GM20000 (cell line): ENCODE measurements at regions not wholly inside any gene's neighbourhood (a gene's known extent, or its start where the extent isn't known, plus 50 kb on each side); places are given as distances from the start of the nearest gene placed in this dataset.

Experiments
- DNase-seq: peaks from one replicate; pipeline ENCODE4 v3.0.0; 2012; ENCODE audit warnings: low spot score
- CTCF ChIP-seq: IDR thresholded peaks from 2 replicates; pipeline ENCODE4 v1.5.1; 2012; ENCODE audit warnings: mild to moderate bottlenecking, control low read depth; ENCODE audit errors: extremely low read depth, missing control alignments

- no peak for TF ChIP-seq CTCF
- no peak for DNase-seq
These were observed 896.0 kb downstream of the MCTP2 start for GRCh38 chr15:95127356-95127755.

DNA sequence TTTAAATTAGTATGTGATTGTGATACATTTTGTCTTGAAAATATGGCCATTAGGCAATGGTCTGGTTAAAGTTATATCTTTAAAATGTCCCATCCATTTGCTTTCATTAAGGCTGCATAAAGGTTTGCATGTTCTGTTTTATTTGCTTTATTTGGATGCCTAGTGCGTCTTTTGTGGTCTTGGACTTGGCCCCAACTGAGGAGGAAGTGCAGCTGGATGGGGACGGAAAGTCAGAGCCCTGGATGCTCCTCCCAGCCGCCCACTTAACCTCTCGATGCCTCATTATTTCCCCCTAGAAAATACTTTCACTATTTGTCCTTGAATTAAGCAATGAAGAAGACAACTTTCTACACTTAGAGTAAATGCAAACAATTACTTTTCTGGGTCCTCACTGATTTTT, 898.2 kb downstream of the MCTP2 start:
- TF ChIP-seq CTCF: no peak
- no peak for DNase-seq

DNA sequence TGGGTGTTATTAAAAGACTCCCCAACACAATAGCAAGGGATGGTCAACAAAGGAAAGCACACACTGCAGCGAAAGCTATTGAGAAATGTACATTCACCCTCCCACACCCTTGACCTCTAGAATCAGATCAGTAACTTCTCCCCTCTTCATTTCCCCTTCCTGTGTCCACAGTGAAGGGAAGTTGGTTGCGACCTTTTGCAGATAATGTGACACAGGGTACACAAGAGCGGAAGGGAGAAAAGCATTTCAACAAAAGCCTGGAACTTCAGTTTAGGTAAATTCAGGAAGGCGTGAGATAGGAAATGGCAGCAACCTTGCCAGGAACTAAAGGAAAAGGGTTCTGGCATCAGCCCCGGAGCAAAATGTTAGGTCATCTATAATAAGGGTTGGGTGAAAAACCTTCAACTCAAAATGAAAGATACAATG, 899.8 kb downstream of the MCTP2 start:
- no peak for TF ChIP-seq CTCF
- no peak for DNase-seq

- no peak for TF ChIP-seq CTCF
- no peak for DNase-seq
These were observed 901.4 kb downstream of the MCTP2 start for GRCh38 chr15:95132774-95133173.

DNA sequence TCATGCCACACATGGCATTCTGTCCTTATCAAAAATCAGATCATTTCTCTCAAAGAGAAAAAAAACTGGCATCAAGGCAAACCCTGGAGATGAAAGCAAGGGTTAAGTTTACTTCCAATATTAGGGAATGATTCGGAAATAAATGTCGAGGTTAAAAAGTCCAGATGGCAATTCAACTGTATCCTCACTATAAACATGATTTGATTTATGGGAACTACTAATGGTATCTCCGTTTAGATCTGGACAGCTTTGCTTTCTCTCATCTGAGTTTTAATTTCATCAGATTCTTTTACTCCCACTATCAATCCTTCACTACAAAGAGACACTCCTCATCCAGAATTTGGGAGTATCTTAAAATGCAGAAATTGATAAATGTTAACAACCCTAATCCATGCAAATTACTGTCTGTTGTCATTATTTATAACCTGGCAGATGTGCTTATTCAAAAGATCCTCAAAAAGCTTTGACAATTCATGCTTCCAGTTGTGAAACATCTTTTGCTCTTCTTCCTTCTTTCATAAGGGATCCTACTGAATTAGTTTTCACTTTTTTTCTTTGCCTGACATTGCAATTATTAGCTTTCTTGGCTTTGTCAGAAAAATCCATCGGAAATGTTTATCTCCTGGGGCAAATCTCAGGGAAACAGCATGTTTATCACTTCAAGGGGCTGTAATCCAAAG, 903.2 kb downstream of the MCTP2 start:
- no peak for TF ChIP-seq CTCF
- no peak for DNase-seq

GRCh38 chr15:95138604-95139270, 907.4 kb downstream of the MCTP2 start:
- TF ChIP-seq CTCF: no peak
- DNase-seq: no peak

DNA sequence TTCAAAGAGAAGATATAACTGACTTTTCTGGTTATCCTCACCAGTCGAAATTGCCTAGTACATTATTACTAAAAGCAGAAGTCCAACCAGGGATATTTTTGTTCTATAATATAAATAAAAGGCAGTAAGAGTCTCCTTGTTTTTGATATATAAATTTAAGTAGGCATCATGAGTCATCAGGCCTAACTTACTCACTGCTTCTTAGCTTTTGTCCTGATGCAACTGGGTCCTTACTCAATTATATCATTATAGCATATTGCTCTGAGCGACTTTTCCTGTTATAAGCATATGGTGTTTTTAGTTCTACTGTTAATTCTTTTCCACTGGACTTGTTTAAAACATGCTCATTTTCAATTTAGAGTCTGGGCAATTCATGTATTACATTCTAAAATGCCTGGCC, 910.1 kb downstream of the MCTP2 start:
- TF ChIP-seq CTCF: no peak
- no peak for DNase-seq
